Stomach (tissue), 8 donors: ENCODE measurements at regions not wholly inside any gene's neighbourhood (a gene's known extent, or its start where the extent isn't known, plus 50 kb on each side); places are given as distances from the start of the nearest gene placed in this dataset.

Source experiments
- DNase-seq, 2 donors: peaks; one replicate each; pipeline versions ENCODE4 v3.0.0 to v3.0.0-alpha.2; 2013 to 2019
- H3K27ac ChIP-seq, 5 donors: fragments of 200-600 bp in 4 of 5; sonication (generic) in 4 of 5; one replicate each; pipeline ENCODE4 v1.5.1; 2013 to 2019; ENCODE audit warnings: mild to moderate bottlenecking in 1 of 5, moderate library complexity in 1 of 5
- H3K27me3 ChIP-seq, 3 donors: fragments of 200-600 bp; sonication (generic); one replicate each; pipeline ENCODE4 v1.5.1; 2017 to 2019; ENCODE audit warnings: mixed run types in 1 of 3
- H3K36me3 ChIP-seq, 4 donors: fragments of 200-600 bp; sonication (generic); 1 replicate in 3 of 4; 2 replicates in 1 of 4; pipeline ENCODE4 v1.5.1; 2016 to 2019
- H3K4me1 ChIP-seq, 4 donors: fragments of 200-600 bp; sonication (generic); one replicate each; pipeline ENCODE4 v1.5.1; 2016 to 2019
- H3K4me3 ChIP-seq, 4 donors: fragments of 200-600 bp; sonication (generic) in 3 of 4; one replicate each; pipeline ENCODE4 v1.5.1; 2016 to 2019; ENCODE audit warnings: mild to moderate bottlenecking in 1 of 4
- H3K9me3 ChIP-seq, 4 donors: fragments of 200-600 bp; sonication (generic); one replicate each; pipeline ENCODE4 v1.5.1; 2016 to 2019
- CTCF ChIP-seq, 7 experiments: fragments of 450-650 bp in 4 of 7; fragments of 200-600 bp in 3 of 7; sonication (generic) in 3 of 7; IDR thresholded peaks; one replicate each; pipeline ENCODE4 v1.5.1; 2016 to 2019; ENCODE audit warnings: antibody characterized with exemption in 7 of 7, control low read depth in 2 of 7, mild to moderate bottlenecking in 1 of 7
- EP300 ChIP-seq: sonication (generic); formaldehyde crosslinking; IDR thresholded peaks from one replicate; pipeline ENCODE4 v1.6.1; 2017; ENCODE audit warnings: antibody characterized with exemption
- POLR2A ChIP-seq, 4 donors: fragments of 450-650 bp; IDR thresholded peaks; one replicate each; pipeline ENCODE4 v1.6.1; 2016; ENCODE audit warnings: antibody characterized with exemption in 4 of 4, control low read depth in 2 of 4, mild to moderate bottlenecking in 1 of 4, moderate library complexity in 1 of 4
- POLR2AphosphoS5 ChIP-seq, 3 donors: sonication (generic); formaldehyde crosslinking; IDR thresholded peaks; one replicate each; pipeline ENCODE4 v1.6.1; 2016; ENCODE audit warnings: antibody characterized with exemption in 3 of 3
- WGBS, 5 donors: extraction: QIAGEN DNeasy Blood & Tissue Kit in 3 of 5; methylation state at CpG; one replicate each; pipeline versions ENCODE4 v1.1.5 to v1.1.7; 2013 to 2018; 5-methylcytosine and 5-hydroxymethylcytosine counted together
- intact Hi-C: fragments of 100-400 bp; cut with DNase I; formaldehyde crosslinking; loops from one replicate; pipeline ENCODE4 v1.15.1; 2023; ENCODE audit warnings: low total_unique reads
- donor health status: healthy with polysubstance abuse.
- donor health status: Bipolar disorder and iron deficiency.
- donor health status: healthy.

- no peaks in the 10 kb centered on the region for H3K27me3 ChIP-seq
- TF ChIP-seq POLR2AphosphoS5 (IDR thresholded peaks at IDR 0.05) (no peak), CTCF (IDR thresholded peaks at IDR 0.05) (no peak), POLR2A (IDR thresholded peaks at IDR 0.05) (no peak), EP300 (no peak)
- H3K36me3 ChIP-seq: no peaks in the 10 kb centered on the region
Measured at GRCh38 chr1:69441496-69441895, 126.2 kb upstream of the LRRC7 start.

GRCh38 chr1:69451196-69451595 lies 116.5 kb upstream of the LRRC7 start:
- no peak for DNase-seq
- H3K27me3 ChIP-seq: no peaks in the 10 kb centered on the region
- H3K36me3 ChIP-seq: no peaks in the 10 kb centered on the region
- WGBS, 5 donors: 52 to 68% (median 60%) methylated on average over 2 of the region's 2 CpGs
- no peaks in the 10 kb centered on the region for H3K4me1 ChIP-seq
- H3K9me3 ChIP-seq: peaks cover 0 to 5% (median 0%) of the 10 kb centered on the region in 4 donors
- no peak for TF ChIP-seq POLR2A (IDR thresholded peaks at IDR 0.05)
- H3K27ac ChIP-seq: no peak overlapping the region
- H3K4me3 ChIP-seq: no peak overlapping the region
- intact Hi-C loops: no loop called here

More at GRCh38 chr1:69441496-69441895, 126.2 kb upstream of the LRRC7 start:
- intact Hi-C loops: no loop called here
- Histone ChIP-seq H3K27ac (no peak overlapping the region), H3K9me3 (no peaks in the 10 kb centered on the region), H3K4me1 (no peaks in the 10 kb centered on the region), H3K4me3 (no peak overlapping the region)
- no peak for DNase-seq

GRCh38 chr1:69455718-69456117 lies 112.0 kb upstream of the LRRC7 start:
- Histone ChIP-seq H3K27ac (no peak overlapping the region), H3K36me3 (no peaks in the 10 kb centered on the region), H3K9me3 (no peaks in the 10 kb centered on the region), H3K4me1 (no peaks in the 10 kb centered on the region), H3K4me3 (no peak overlapping the region), H3K27me3 (no peaks in the 10 kb centered on the region)
- TF ChIP-seq EP300 (no peak), POLR2AphosphoS5 (IDR thresholded peaks at IDR 0.05) (no peak), CTCF (IDR thresholded peaks at IDR 0.05) (no peak), POLR2A (IDR thresholded peaks at IDR 0.05) (no peak)
- 37 to 64% (median 46%) methylated on average over 3 of the region's 3 CpGs for WGBS, 5 donors
- intact Hi-C loops: no loop called here
- DNase-seq: no peak

GRCh38 chr1:69459244-69459643 lies 108.5 kb upstream of the LRRC7 start:
- Histone ChIP-seq H3K27me3 (no peaks in the 10 kb centered on the region), H3K36me3 (no peaks in the 10 kb centered on the region), H3K4me1 (no peaks in the 10 kb centered on the region), H3K9me3 (peaks cover 0 to 6% (median 3%) of the 10 kb centered on the region in 4 donors), H3K4me3 (no peak overlapping the region), H3K27ac (no peak overlapping the region)
- no peak for DNase-seq
- intact Hi-C loops: no loop called here
- TF ChIP-seq POLR2A (IDR thresholded peaks at IDR 0.05): no peak
- no peak for TF ChIP-seq EP300
- TF ChIP-seq POLR2AphosphoS5 (IDR thresholded peaks at IDR 0.05): no peak
- no peak for TF ChIP-seq CTCF (IDR thresholded peaks at IDR 0.05)

GRCh38 chr1:69475021-69475420 lies 92.7 kb upstream of the LRRC7 start:
- intact Hi-C loops: no loop called here
- Histone ChIP-seq H3K9me3 (no peaks in the 10 kb centered on the region), H3K36me3 (no peaks in the 10 kb centered on the region), H3K27ac (no peak overlapping the region), H3K27me3 (no peaks in the 10 kb centered on the region), H3K4me1 (no peaks in the 10 kb centered on the region), H3K4me3 (no peak overlapping the region)
- TF ChIP-seq POLR2A (IDR thresholded peaks at IDR 0.05) (no peak), POLR2AphosphoS5 (IDR thresholded peaks at IDR 0.05) (no peak), EP300 (no peak), CTCF (IDR thresholded peaks at IDR 0.05) (no peak)
- no peak for DNase-seq
- WGBS, 5 donors: 47 to 91% (median 87%) methylated on average over 2 of the region's 2 CpGs
